OCI-LY1 (cell line): ENCODE measurements at regions not wholly inside any gene's neighbourhood (a gene's known extent, or its start where the extent isn't known, plus 50 kb on each side); places are given as distances from the start of the nearest gene placed in this dataset.

Experiments used
- H2AFZ ChIP-seq: fragments of 200-600 bp; sonication (generic), shearing (Covaris generic); 2 replicates; pipeline ENCODE4 v1.6.0; 2014; ENCODE audit warnings: antibody characterized with exemption, mild to moderate bottlenecking, low read length
- H3F3A ChIP-seq: fragments of 200-600 bp; sonication (generic), shearing (Covaris generic); 2 replicates; pipeline ENCODE4 v1.6.0; 2014; ENCODE audit warnings: mild to moderate bottlenecking, antibody characterized with exemption, low read length, moderate library complexity; ENCODE audit not compliant: insufficient read depth
- H3K27ac ChIP-seq: fragments of 200-600 bp; sonication (generic); 2 replicates; pipeline ENCODE4 v1.5.1; 2014; ENCODE audit warnings: low read length, mixed run types, mild to moderate bottlenecking, low read depth; ENCODE audit not compliant: poor library complexity, severe bottlenecking
- H3K27me3 ChIP-seq: fragments of 200-600 bp; sonication (generic); 2 replicates; pipeline ENCODE4 v1.6.0; 2014; ENCODE audit warnings: antibody characterized with exemption, mild to moderate bottlenecking, low read length, moderate library complexity; ENCODE audit not compliant: insufficient read depth
- H3K36me3 ChIP-seq: fragments of 200-600 bp; sonication (generic); 2 replicates; pipeline ENCODE4 v1.6.1; 2014; ENCODE audit warnings: mild to moderate bottlenecking, antibody characterized with exemption, low read length, moderate library complexity, mixed read lengths; ENCODE audit not compliant: insufficient read depth
- H3K4me1 ChIP-seq: fragments of 200-600 bp; sonication (generic); 2 replicates; pipeline ENCODE4 v1.5.1; 2014; ENCODE audit warnings: mild to moderate bottlenecking, low read length, moderate library complexity; ENCODE audit not compliant: insufficient read depth, severe bottlenecking
- H3K4me2 ChIP-seq: fragments of 200-600 bp; sonication (generic), shearing (Covaris generic); 2 replicates; pipeline ENCODE4 v1.6.1; 2014; ENCODE audit warnings: low read length
- H3K4me3 ChIP-seq: fragments of 200-600 bp; sonication (generic); 2 replicates; pipeline ENCODE4 v1.5.1; 2014; ENCODE audit warnings: low read length, low read depth, mild to moderate bottlenecking, mixed read lengths; ENCODE audit not compliant: poor library complexity, severe bottlenecking
- H3K79me2 ChIP-seq: fragments of 200-600 bp; shearing (Covaris generic); 2 replicates; pipeline ENCODE4 v1.6.1; 2016; ENCODE audit warnings: mixed run types, low read length, mixed read lengths; ENCODE audit not compliant: insufficient read depth
- H3K9ac ChIP-seq: fragments of 200-600 bp; sonication (generic), shearing (Covaris generic); 2 replicates; pipeline ENCODE4 v1.6.1; 2014; ENCODE audit warnings: mild to moderate bottlenecking, low read length, mixed read lengths
- H3K9me2 ChIP-seq: fragments of 200-600 bp; sonication (generic), shearing (Covaris generic); 2 replicates; pipeline ENCODE4 v1.6.1; 2014; ENCODE audit warnings: low read depth, mild to moderate bottlenecking, low read length, mixed read lengths
- H3K9me3 ChIP-seq: fragments of 200-600 bp; shearing (Covaris generic); 2 replicates; pipeline ENCODE4 v1.6.1; 2014; ENCODE audit warnings: low read length, mixed read lengths
- H4K20me1 ChIP-seq: fragments of 200-600 bp; sonication (generic), shearing (Covaris generic); 2 replicates; pipeline ENCODE4 v1.6.0; 2016; ENCODE audit warnings: mild to moderate bottlenecking, low read length; ENCODE audit not compliant: insufficient read depth
- CTCF ChIP-seq: fragments of 200-600 bp; sonication (generic), shearing (Covaris generic); IDR thresholded peaks from 2 replicates; pipeline ENCODE4 v1.5.1; 2017; ENCODE audit warnings: mild to moderate bottlenecking, antibody characterized with exemption, low read length, moderate library complexity, mixed read lengths
- EZH2 ChIP-seq: fragments of 200-600 bp; sonication (generic), shearing (Covaris generic); IDR thresholded peaks from 2 replicates; pipeline ENCODE4 v1.8.0; 2017; ENCODE audit warnings: borderline replicate concordance, mixed run types, mild to moderate bottlenecking, antibody characterized with exemption, low read length, moderate library complexity, mixed read lengths

GRCh38 chr14:23814527-23815256, 138.9 kb upstream of the DHRS4 start:
- Histone ChIP-seq H4K20me1 (no peaks in the 10 kb centered on the region), H2AFZ (no peak overlapping the region), H3K36me3 (no peaks in the 10 kb centered on the region), H3K4me3 (no peak overlapping the region), H3F3A (no peaks in the 10 kb centered on the region), H3K4me1 (no peaks in the 10 kb centered on the region), H3K9me2 (no peaks in the 10 kb centered on the region), H3K9me3 (no peaks in the 10 kb centered on the region), H3K27ac (no peak overlapping the region), H3K4me2 (no peak overlapping the region), H3K79me2 (no peaks in the 10 kb centered on the region), H3K9ac (no peak overlapping the region), H3K27me3 (no peaks in the 10 kb centered on the region)
- TF ChIP-seq CTCF: no peak
- no peak for TF ChIP-seq EZH2

GRCh38 chr14:23816371-23816770, 137.2 kb upstream of the DHRS4 start:
- no peaks in the 10 kb centered on the region for H3K79me2 ChIP-seq
- H3K9me3 ChIP-seq: no peaks in the 10 kb centered on the region
- no peaks in the 10 kb centered on the region for H3F3A ChIP-seq
- H3K27ac ChIP-seq: no peak overlapping the region
- H3K27me3 ChIP-seq: no peaks in the 10 kb centered on the region
- no peaks in the 10 kb centered on the region for H3K4me1 ChIP-seq
- TF ChIP-seq EZH2 (no peak), CTCF (no peak)
- no peak overlapping the region for H2AFZ ChIP-seq
- no peak overlapping the region for H3K4me2 ChIP-seq
- no peaks in the 10 kb centered on the region for H3K9me2 ChIP-seq
- H3K4me3 ChIP-seq: no peak overlapping the region
- no peak overlapping the region for H3K9ac ChIP-seq
- no peaks in the 10 kb centered on the region for H4K20me1 ChIP-seq
- no peaks in the 10 kb centered on the region for H3K36me3 ChIP-seq

- H3K9me2 ChIP-seq: no peaks in the 10 kb centered on the region
- no peak overlapping the region for H3K27ac ChIP-seq
- no peaks in the 10 kb centered on the region for H3K9me3 ChIP-seq
- H3K4me1 ChIP-seq: no peaks in the 10 kb centered on the region
- no peak overlapping the region for H2AFZ ChIP-seq
- H3K36me3 ChIP-seq: no peaks in the 10 kb centered on the region
- no peak overlapping the region for H3K4me2 ChIP-seq
- no peaks in the 10 kb centered on the region for H3K27me3 ChIP-seq
- TF ChIP-seq CTCF (no peak), EZH2 (no peak)
- no peak overlapping the region for H3K4me3 ChIP-seq
- H3K79me2 ChIP-seq: no peaks in the 10 kb centered on the region
- no peaks in the 10 kb centered on the region for H3F3A ChIP-seq
- H4K20me1 ChIP-seq: no peaks in the 10 kb centered on the region
- H3K9ac ChIP-seq: no peak overlapping the region
These were observed 136.3 kb upstream of the DHRS4 start for GRCh38 chr14:23817164-23817767.
